SK-N-SH treated with all-trans-retinoic acid at 6 μM for 48 hours (cell line): ENCODE measurements at regions not wholly inside any gene's neighbourhood (a gene's known extent, or its start where the extent isn't known, plus 50 kb on each side); places are given as distances from the start of the nearest gene placed in this dataset.

Source experiments
- ATAC-seq: fragments of 200-7000 bp; cut with Tn5 transposase; 3 replicates; pipeline ENCODE4 v1.9.1; 2020; ENCODE audit warnings: mild to moderate bottlenecking, moderate library complexity
- CREB5 ChIP-seq: fragments of 250-450 bp; sonication (Bioruptor Pico); IDR thresholded peaks from 2 replicates; pipeline ENCODE4 v1.5.1; 2020; ENCODE audit warnings: low read depth, mild to moderate bottlenecking, moderate library complexity
- CSDC2 ChIP-seq: fragments of 250-450 bp; sonication (Bioruptor Pico); IDR thresholded peaks from 2 replicates; pipeline ENCODE4 v1.5.0; 2020; ENCODE audit warnings: mild to moderate bottlenecking, moderate library complexity
- CSRNP3 ChIP-seq: fragments of 250-450 bp; sonication (Bioruptor Pico); IDR thresholded peaks from 2 replicates; pipeline ENCODE4 v1.5.1; 2021; ENCODE audit warnings: mild to moderate bottlenecking, moderate library complexity
- ESRRG ChIP-seq: fragments of 250-450 bp; sonication (Bioruptor Pico); IDR thresholded peaks from 2 replicates; pipeline ENCODE4 v1.6.1; 2021; ENCODE audit warnings: mild to moderate bottlenecking
- ISL1 ChIP-seq: fragments of 250-450 bp; sonication (Bioruptor Pico); IDR thresholded peaks from 2 replicates; pipeline ENCODE4 v2.1.2; 2022; ENCODE audit warnings: mild to moderate bottlenecking, moderate library complexity
- OSR1 ChIP-seq: fragments of 250-450 bp; sonication (Bioruptor Pico); IDR thresholded peaks from 2 replicates; pipeline ENCODE4 v1.8.0; 2022; ENCODE audit warnings: moderate library complexity, mild to moderate bottlenecking, inconsistent platforms
- PATZ1 ChIP-seq: fragments of 250-450 bp; sonication (Bioruptor Pico); IDR thresholded peaks from 2 replicates; pipeline ENCODE4 v1.8.0; 2020; ENCODE audit warnings: mild to moderate bottlenecking, moderate library complexity, borderline replicate concordance
- POU6F1 ChIP-seq: fragments of 250-450 bp; sonication (Bioruptor Pico); IDR thresholded peaks from 2 replicates; pipeline ENCODE4 v1.8.0; 2021; ENCODE audit warnings: low read depth, mild to moderate bottlenecking, moderate library complexity, borderline replicate concordance
- PPARA ChIP-seq: fragments of 250-450 bp; sonication (Bioruptor Pico); IDR thresholded peaks from 2 replicates; pipeline ENCODE4 v1.5.0; 2020; ENCODE audit warnings: mild to moderate bottlenecking, borderline replicate concordance
- SNAI2 ChIP-seq: fragments of 250-450 bp; sonication (Bioruptor Pico); IDR thresholded peaks from 2 replicates; pipeline ENCODE4 v1.5.0; 2020; ENCODE audit warnings: mild to moderate bottlenecking, moderate library complexity
- TCF4 ChIP-seq: fragments of 250-450 bp; sonication (Bioruptor Pico); IDR thresholded peaks from 2 replicates; pipeline ENCODE4 v1.8.0; 2021; ENCODE audit warnings: mild to moderate bottlenecking, moderate library complexity, borderline replicate concordance
- TOX ChIP-seq: fragments of 250-450 bp; sonication (Bioruptor Pico); IDR thresholded peaks from 2 replicates; pipeline ENCODE4 v1.8.0; 2021; ENCODE audit warnings: mild to moderate bottlenecking, moderate library complexity, borderline replicate concordance
- TSHZ2 ChIP-seq: fragments of 250-450 bp; sonication (Bioruptor Pico); IDR thresholded peaks from 2 replicates; pipeline ENCODE4 v1.5.0; 2020; ENCODE audit warnings: mild to moderate bottlenecking, moderate library complexity
- ZFP3 ChIP-seq: fragments of 250-450 bp; sonication (Bioruptor Pico); IDR thresholded peaks from 2 replicates; pipeline ENCODE4 v1.5.0; 2020; ENCODE audit warnings: mild to moderate bottlenecking, moderate library complexity
- ZFP30 ChIP-seq: fragments of 450-650 bp; formaldehyde crosslinking; IDR thresholded peaks from 2 replicates; pipeline ENCODE4 v1.5.0; 2022; ENCODE audit warnings: mild to moderate bottlenecking, moderate library complexity
- ZNF565 ChIP-seq: fragments of 450-650 bp; formaldehyde crosslinking; conservative IDR thresholded peaks from 2 replicates; pipeline ENCODE4 v1.5.0; 2020; ENCODE audit warnings: low read depth, mild to moderate bottlenecking, moderate library complexity
- ZNF70 ChIP-seq: fragments of 450-650 bp; formaldehyde crosslinking; IDR thresholded peaks from 2 replicates; pipeline ENCODE4 v1.5.0; 2020; ENCODE audit warnings: mild to moderate bottlenecking, moderate library complexity
- ZNF8 ChIP-seq: fragments of 450-650 bp; formaldehyde crosslinking; IDR thresholded peaks from 2 replicates; pipeline ENCODE4 v1.5.0; 2020; ENCODE audit warnings: mild to moderate bottlenecking, moderate library complexity

- ATAC-seq: no peak
- TF ChIP-seq CREB5 (no peak), POU6F1 (CRISPR knock-in tag) (no peak), CSDC2 (CRISPR knock-in tag) (no peak), ISL1 (CRISPR knock-in tag) (no peak), SNAI2 (CRISPR knock-in tag) (no peak), TCF4 (no peak)
- TF ChIP-seq, all 23 proteins: peak for 0
Measured at GRCh38 chr2:46239175-46239846, 57.9 kb upstream of the EPAS1 start.

- ATAC-seq: no peak
- TF ChIP-seq TOX (no peak), CREB5 (no peak), ISL1 (CRISPR knock-in tag) (no peak), ZFP30 (no peak), ZNF8 (CRISPR knock-in tag) (no peak), TSHZ2 (CRISPR knock-in tag) (no peak), ZNF565 (CRISPR knock-in tag) (no peak), PATZ1 (CRISPR knock-in tag) (no peak), CSDC2 (CRISPR knock-in tag) (no peak), ZFP3 (CRISPR knock-in tag) (no peak), ESRRG (CRISPR knock-in tag) (no peak)
- TF ChIP-seq, all 23 proteins: peak for 0
Measured at GRCh38 chr2:46239847-46240181, 57.4 kb upstream of the EPAS1 start.

GRCh38 chr2:46241344-46241743 lies 55.9 kb upstream of the EPAS1 start:
- ATAC-seq: peak; percentile 33; the same call in 2 of the 3 replicates
- no peak for TF ChIP-seq ZNF70 (CRISPR knock-in tag)
- TF ChIP-seq CSRNP3 (CRISPR knock-in tag): no peak
- TF ChIP-seq TCF4: no peak
- TF ChIP-seq PPARA (CRISPR knock-in tag): no peak
- TF ChIP-seq CREB5: no peak
- no peak for TF ChIP-seq ESRRG (CRISPR knock-in tag)
- no peak for TF ChIP-seq OSR1
